CD14-positive monocyte (primary cell): ENCODE measurements at regions not wholly inside any gene's neighbourhood (a gene's known extent, or its start where the extent isn't known, plus 50 kb on each side); places are given as distances from the start of the nearest gene placed in this dataset.

Experiments
- DNase-seq, 3 donors: peaks; one replicate each; pipeline ENCODE4 v3.0.0-alpha.2; 2011 to 2022
- H2AFZ ChIP-seq: 2 replicates; pipeline ENCODE4 v1.6.0; 2012; ENCODE audit warnings: mild to moderate bottlenecking, low read depth, low read length, inconsistent platforms; ENCODE audit not compliant: insufficient read depth, poor library complexity, severe bottlenecking
- H3K27ac ChIP-seq, 2 donors: 1 replicate in 1 of 2; 2 replicates in 1 of 2; pipeline ENCODE4 v1.5.1; 2012 to 2013; ENCODE audit warnings: low read length in 2 of 2, control low read depth in 1 of 2, inconsistent platforms in 1 of 2, low read depth in 1 of 2, mild to moderate bottlenecking in 1 of 2
- H3K27me3 ChIP-seq, 2 donors: one replicate each; pipeline versions ENCODE4 v1.6.0 to v1.6.1; 2011 to 2013; ENCODE audit warnings: low read length in 2 of 2; ENCODE audit not compliant: control insufficient read depth in 2 of 2, insufficient read depth in 2 of 2
- H3K36me3 ChIP-seq, 2 donors: replicated peaks in 1 of 2; 1 replicate in 1 of 2; 2 replicates in 1 of 2; pipeline versions ENCODE4 v1.5.1 to v1.6.1; 2012 to 2013; ENCODE audit warnings: low read length in 2 of 2, control low read depth in 1 of 2, inconsistent platforms in 1 of 2, mild to moderate bottlenecking in 1 of 2; ENCODE audit not compliant: insufficient read depth in 2 of 2, control insufficient read depth in 1 of 2
- H3K4me1 ChIP-seq, 2 donors: 1 replicate in 1 of 2; 2 replicates in 1 of 2; pipeline versions ENCODE4 v1.5.1 to v1.6.1; 2012 to 2013; ENCODE audit warnings: low read length in 2 of 2, control low read depth in 1 of 2, inconsistent platforms in 1 of 2, mild to moderate bottlenecking in 1 of 2, moderate library complexity in 1 of 2; ENCODE audit not compliant: insufficient read depth in 2 of 2, control insufficient read depth in 1 of 2
- H3K4me2 ChIP-seq: replicated peaks from 2 replicates; pipeline ENCODE3; 2012; ENCODE audit warnings: low read length, moderate library complexity, mild to moderate bottlenecking; ENCODE audit not compliant: poor library complexity, severe bottlenecking; ENCODE audit errors: extremely low read depth
- H3K4me3 ChIP-seq, 3 experiments: fragments of 200-600 bp in 1 of 3; sonication (generic) in 1 of 3; replicated peaks in 1 of 3; 1 replicate in 2 of 3; 2 replicates in 1 of 3; pipeline ENCODE4 v1.5.1; 2011 to 2013; ENCODE audit warnings: low read length in 3 of 3, mild to moderate bottlenecking in 3 of 3, control low read depth in 2 of 3, low read depth in 2 of 3, inconsistent platforms in 1 of 3, moderate library complexity in 1 of 3
- H3K79me2 ChIP-seq: 2 replicates; pipeline ENCODE4 v1.6.0; 2012; ENCODE audit warnings: mild to moderate bottlenecking, control low read depth, inconsistent platforms, low read length, moderate library complexity; ENCODE audit not compliant: insufficient read depth
- H3K9ac ChIP-seq: 2 replicates; pipeline ENCODE4 v1.6.0; 2017; ENCODE audit warnings: low read length, mild to moderate bottlenecking; ENCODE audit not compliant: insufficient read depth, poor library complexity, severe bottlenecking
- H3K9me3 ChIP-seq, 2 donors: replicated peaks in 1 of 2; 1 replicate in 1 of 2; 2 replicates in 1 of 2; pipeline versions ENCODE4 v1.5.1 to v1.6.1; 2012 to 2013; ENCODE audit warnings: low read length in 2 of 2, control low read depth in 1 of 2; ENCODE audit not compliant: control insufficient read depth in 1 of 2, insufficient read depth in 1 of 2
- H4K20me1 ChIP-seq: 2 replicates; pipeline ENCODE4 v1.6.0; 2012; ENCODE audit warnings: mild to moderate bottlenecking, low read length, control low read depth, moderate library complexity; ENCODE audit not compliant: insufficient read depth
- H3K27ac Mint-ChIP-seq, 7 donors: one replicate each; pipeline ENCODE4 v1.8.0; 2020; ENCODE audit warnings: mild to moderate bottlenecking in 7 of 7, mixed read lengths in 7 of 7, moderate library complexity in 6 of 7, inconsistent platforms in 2 of 7
- H3K27me3 Mint-ChIP-seq, 3 donors: one replicate each; pipeline ENCODE4 v1.8.0; 2021 to 2022; ENCODE audit warnings: low read depth in 3 of 3, mild to moderate bottlenecking in 3 of 3, mixed read lengths in 3 of 3, moderate library complexity in 3 of 3, inconsistent platforms in 1 of 3
- H3K36me3 Mint-ChIP-seq, 2 donors: one replicate each; pipeline ENCODE4 v1.8.0; 2020; ENCODE audit warnings: mixed read lengths in 2 of 2, inconsistent platforms in 1 of 2, mild to moderate bottlenecking in 1 of 2
- H3K4me1 Mint-ChIP-seq: one replicate; pipeline ENCODE4 v1.8.0; 2020; ENCODE audit warnings: mild to moderate bottlenecking, mixed read lengths
- H3K4me3 Mint-ChIP-seq, 2 donors: one replicate each; pipeline ENCODE4 v1.8.0; 2020; ENCODE audit warnings: mild to moderate bottlenecking in 2 of 2, mixed read lengths in 2 of 2, moderate library complexity in 1 of 2
- H3K9me3 Mint-ChIP-seq, 7 donors: one replicate each; pipeline ENCODE4 v1.8.0; 2020 to 2022; ENCODE audit warnings: mixed read lengths in 7 of 7, mild to moderate bottlenecking in 6 of 7, moderate library complexity in 6 of 7, inconsistent platforms in 2 of 7
- CTCF ChIP-seq: fragments of 200-600 bp; IDR thresholded peaks from one replicate; pipeline ENCODE4 v1.8.0; 2022; ENCODE audit warnings: antibody characterized with exemption, mild to moderate bottlenecking
- WGBS: methylation state at CpG from one replicate; pipeline ENCODE4 v1.1.5; 2013; ENCODE audit warnings: missing lambda C conversion rate; ENCODE audit not compliant: insufficient coverage; 5-methylcytosine and 5-hydroxymethylcytosine counted together
- intact Hi-C, 2 donors: fragments of 100-400 bp; cut with micrococcal nuclease; formaldehyde crosslinking; loops; one replicate each; pipeline versions ENCODE4 v1.15.0 to v1.15.1; 2023

DNA sequence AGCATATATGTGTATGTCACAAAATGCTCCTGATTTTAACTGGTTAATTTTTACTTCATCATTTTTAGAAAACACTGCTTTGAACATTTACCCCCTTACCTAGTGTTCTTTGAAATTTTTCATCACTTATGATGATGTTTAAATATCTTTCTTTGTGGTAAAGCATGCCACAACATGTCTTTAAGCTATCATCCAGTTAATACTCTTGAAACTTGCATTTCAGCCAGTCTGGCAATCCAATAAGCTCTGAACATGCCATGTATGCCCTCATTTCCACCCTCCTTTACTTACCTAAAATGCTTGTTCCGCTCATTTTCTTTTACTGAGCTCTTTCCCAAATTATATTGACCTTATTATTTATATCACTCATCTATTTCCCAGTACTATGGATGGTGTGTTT is 581.2 kb downstream of the RAPGEF2 start:
- no peaks in the 10 kb centered on the region for H3K36me3 ChIP-seq
- no peak overlapping the region for H3K27ac ChIP-seq
- no peaks in the 10 kb centered on the region for H3K27me3 ChIP-seq
- Mint-ChIP-seq H3K4me3 (no peak overlapping the region), H3K27ac (no peak overlapping the region), H3K4me1 (no peaks in the 10 kb centered on the region), H3K27me3 (no peaks in the 10 kb centered on the region), H3K36me3 (no peaks in the 10 kb centered on the region), H3K9me3 (peaks cover 1 to 10% (median 3%) of the 10 kb centered on the region in 7 donors)
- intact Hi-C loops, result no loop called here
- no peak for DNase-seq
- no CpG with 5 or more reads among the region's 1 CpG for WGBS
- no peaks in the 10 kb centered on the region for H3K79me2 ChIP-seq
- TF ChIP-seq CTCF, result no peak
- H3K4me1 ChIP-seq, result no peaks in the 10 kb centered on the region
- no peak overlapping the region for H3K9ac ChIP-seq
- H4K20me1 ChIP-seq, result no peaks in the 10 kb centered on the region
- H3K4me2 ChIP-seq, result no peak overlapping the region
- peaks cover 9% of the 10 kb centered on the region in 2 donors for H3K9me3 ChIP-seq
- no peak overlapping the region for H3K4me3 ChIP-seq
- no peak overlapping the region for H2AFZ ChIP-seq

GRCh38 chr4:159685340-159686092 is 582.6 kb downstream of the RAPGEF2 start:
- Histone ChIP-seq H3K27ac (no peak overlapping the region), H3K27me3 (no peaks in the 10 kb centered on the region), H4K20me1 (no peaks in the 10 kb centered on the region), H3K4me2 (no peak overlapping the region), H3K9me3 (peaks cover 9% of the 10 kb centered on the region in 2 donors), H3K4me3 (no peak overlapping the region), H3K9ac (no peak overlapping the region), H2AFZ (no peak overlapping the region), H3K4me1 (no peaks in the 10 kb centered on the region), H3K79me2 (no peaks in the 10 kb centered on the region), H3K36me3 (no peaks in the 10 kb centered on the region)
- H3K4me1 Mint-ChIP-seq, result no peaks in the 10 kb centered on the region
- no peak overlapping the region for H3K4me3 Mint-ChIP-seq
- TF ChIP-seq CTCF, result no peak
- no peaks in the 10 kb centered on the region for H3K27me3 Mint-ChIP-seq
- peaks cover 0 to 9% (median 6%) of the 10 kb centered on the region in 7 donors for H3K9me3 Mint-ChIP-seq
- WGBS, result 20% methylated on average over 1 of the region's 3 CpGs
- H3K36me3 Mint-ChIP-seq, result no peaks in the 10 kb centered on the region
- no peak overlapping the region for H3K27ac Mint-ChIP-seq
- intact Hi-C loops, result no loop called here
- DNase-seq, result no peak
